GM12892 (cell line): ENCODE measurements at regions not wholly inside any gene's neighbourhood (a gene's known extent, or its start where the extent isn't known, plus 50 kb on each side); places are given as distances from the start of the nearest gene placed in this dataset.

Experiments used
- POLR2A ChIP-seq: IDR thresholded peaks from 2 replicates; pipeline ENCODE4 v1.6.1; 2011; ENCODE audit warnings: low read depth, low read length, control low read depth
- POLR2AphosphoS5 ChIP-seq: IDR thresholded peaks from 2 replicates; pipeline ENCODE4 v1.6.1; 2011; ENCODE audit warnings: low read depth, low read length, control low read depth
- TAF1 ChIP-seq: IDR thresholded peaks from 2 replicates; pipeline ENCODE4 v1.6.1; 2011; ENCODE audit warnings: low read depth, mild to moderate bottlenecking, control low read depth, low read length, borderline replicate concordance

DNA sequence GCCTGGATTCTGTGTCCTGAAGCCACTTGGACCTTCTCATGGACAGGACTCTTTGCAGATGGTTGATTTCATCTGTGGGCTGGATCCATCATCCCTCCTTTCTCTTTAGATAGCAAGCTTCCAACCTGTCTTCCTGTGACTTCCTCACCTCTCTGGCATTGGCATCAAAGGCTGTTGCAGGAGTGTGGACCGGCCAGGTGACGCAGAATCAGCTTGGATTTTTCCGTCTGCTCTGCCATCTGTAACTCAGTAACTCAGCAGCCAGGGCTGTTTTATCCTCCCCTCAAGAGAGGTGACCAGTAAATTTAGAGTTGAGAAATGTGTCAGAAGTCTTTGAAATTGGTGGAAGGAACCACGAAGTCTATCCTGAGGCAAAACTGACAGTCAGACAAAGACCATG, 701.7 kb upstream of the TMEM132C start:
- TF ChIP-seq POLR2A: no peak
- no peak for TF ChIP-seq POLR2AphosphoS5
- no peak for TF ChIP-seq TAF1
